Lung (tissue), 11 donors: ENCODE measurements at regions not wholly inside any gene's neighbourhood (a gene's known extent, or its start where the extent isn't known, plus 50 kb on each side); places are given as distances from the start of the nearest gene placed in this dataset.

Experiments
- ATAC-seq: fragments of 200-7000 bp; cut with Tn5 transposase; one replicate; pipeline ENCODE4 v1.9.1; 2020; ENCODE audit warnings: moderate number of reproducible peaks; ENCODE audit not compliant: insufficient read depth, low FRiP score
- DNase-seq, 3 donors: peaks; one replicate each; pipeline ENCODE4 v3.0.0-alpha.2; 2013 to 2017
- H3K27ac ChIP-seq, 2 donors: one replicate each; pipeline ENCODE4 v1.5.1; 2013; ENCODE audit warnings: mild to moderate bottlenecking in 2 of 2, moderate library complexity in 2 of 2, control low read depth in 1 of 2, inconsistent platforms in 1 of 2, low read depth in 1 of 2, low read length in 1 of 2
- H3K27me3 ChIP-seq, 3 donors: one replicate each; pipeline ENCODE4 v1.5.1; 2013; ENCODE audit warnings: low read length in 2 of 3; ENCODE audit not compliant: control insufficient read depth in 3 of 3, insufficient read depth in 3 of 3
- H3K36me3 ChIP-seq, 4 donors: one replicate each; pipeline ENCODE4 v1.5.1; 2013; ENCODE audit warnings: low read length in 4 of 4, mild to moderate bottlenecking in 1 of 4, moderate library complexity in 1 of 4; ENCODE audit not compliant: control insufficient read depth in 4 of 4, insufficient read depth in 4 of 4
- H3K4me1 ChIP-seq, 5 donors: one replicate each; pipeline ENCODE4 v1.5.1; 2013; ENCODE audit warnings: low read length in 5 of 5, mild to moderate bottlenecking in 2 of 5, moderate library complexity in 1 of 5; ENCODE audit not compliant: control insufficient read depth in 5 of 5, insufficient read depth in 5 of 5
- H3K4me3 ChIP-seq: one replicate; pipeline ENCODE4 v1.5.1; 2013; ENCODE audit warnings: mild to moderate bottlenecking, control low read depth, moderate library complexity
- H3K9ac ChIP-seq, 2 donors: one replicate each; pipeline ENCODE4 v1.5.1; 2013; ENCODE audit warnings: low read length in 2 of 2, control low read depth in 1 of 2; ENCODE audit not compliant: insufficient read depth in 1 of 2
- H3K9me3 ChIP-seq, 4 donors: one replicate each; pipeline ENCODE4 v1.5.1; 2013; ENCODE audit warnings: low read length in 3 of 4, mild to moderate bottlenecking in 1 of 4, moderate library complexity in 1 of 4; ENCODE audit not compliant: control insufficient read depth in 4 of 4, insufficient read depth in 3 of 4
- CTCF ChIP-seq: IDR thresholded peaks from 2 replicates; pipeline ENCODE4 v1.5.1; 2012; ENCODE audit warnings: mild to moderate bottlenecking; ENCODE audit errors: control extremely low read depth, extremely low read depth
- WGBS, 2 donors: extraction: QIAGEN DNeasy Blood & Tissue Kit; methylation state at CpG; one replicate each; pipeline ENCODE4 v1.1.7; 2013; 5-methylcytosine and 5-hydroxymethylcytosine counted together
- donor health status: control.
- donor health status: control.
- donor health status: Bipolar disorder and iron deficiency.
- donor health status: healthy.
- donor health status: DM: yes; HTN: yes; CAD: no.

GRCh38 chr5:35373249-35373648, 143.0 kb upstream of the PRLR start:
- no peak for TF ChIP-seq CTCF
- DNase-seq (peak; percentile 38 to 68 (median 45)), ATAC-seq (no peak)
- Histone ChIP-seq H3K9ac (no peak overlapping the region), H3K9me3 (no peaks in the 10 kb centered on the region), H3K27me3 (no peaks in the 10 kb centered on the region), H3K4me3 (no peak overlapping the region), H3K36me3 (no peaks in the 10 kb centered on the region), H3K27ac (no peak overlapping the region), H3K4me1 (no peaks in the 10 kb centered on the region)
- whole genome bisulfite sequencing, 2 donors, result 77 to 89% methylated on average over 3 of the region's 3 CpGs

GRCh38 chr5:35372482-35372881, 142.2 kb upstream of the PRLR start:
- no peaks in the 10 kb centered on the region for H3K4me1 ChIP-seq
- ATAC-seq, result no peak
- 73 to 87% methylated on average over 2 of the region's 2 CpGs for WGBS, 2 donors

DNA sequence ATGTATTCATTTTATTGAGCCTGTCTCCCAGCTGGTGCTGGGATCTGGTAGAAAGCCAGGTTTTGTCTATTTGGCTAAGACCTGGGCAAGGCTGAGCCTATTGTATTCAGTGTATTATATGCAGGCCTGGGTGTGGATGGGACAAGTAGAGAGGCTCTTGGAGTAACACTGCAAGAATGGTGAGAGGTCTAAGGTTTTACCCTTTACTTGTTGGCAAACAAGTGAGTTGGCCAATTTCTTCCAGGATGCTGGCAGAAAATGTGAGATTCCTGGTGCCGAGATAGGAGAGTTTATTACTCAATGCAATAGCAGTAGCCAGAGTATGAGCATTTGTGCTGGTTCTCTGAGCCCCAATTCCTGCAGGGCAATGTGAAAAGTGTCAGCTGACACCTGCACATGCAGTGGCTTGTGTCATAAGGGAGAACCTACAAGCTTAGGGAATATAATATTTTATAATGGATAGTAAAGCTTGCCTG, 141.7 kb upstream of the PRLR start:
- H3K27ac ChIP-seq, result no peak overlapping the region
- H3K9me3 ChIP-seq, result no peaks in the 10 kb centered on the region
- no peaks in the 10 kb centered on the region for H3K36me3 ChIP-seq
- H3K4me1 ChIP-seq, result no peaks in the 10 kb centered on the region
- ATAC-seq, result no peak
- peak in 2 of 3 donors; percentile 13 to 34 for DNase-seq
- WGBS, 2 donors, result 40 to 53% methylated on average over 1 of the region's 1 CpG
- H3K9ac ChIP-seq, result no peak overlapping the region
- no peaks in the 10 kb centered on the region for H3K27me3 ChIP-seq
- TF ChIP-seq CTCF, result no peak
- H3K4me3 ChIP-seq, result no peak overlapping the region

More at GRCh38 chr5:35372482-35372881, 142.2 kb upstream of the PRLR start:
- Histone ChIP-seq H3K9me3 (no peaks in the 10 kb centered on the region), H3K36me3 (no peaks in the 10 kb centered on the region), H3K4me3 (no peak overlapping the region), H3K9ac (no peak overlapping the region), H3K27ac (no peak overlapping the region), H3K27me3 (no peaks in the 10 kb centered on the region)
- no peak for DNase-seq
- TF ChIP-seq CTCF, result no peak

DNA sequence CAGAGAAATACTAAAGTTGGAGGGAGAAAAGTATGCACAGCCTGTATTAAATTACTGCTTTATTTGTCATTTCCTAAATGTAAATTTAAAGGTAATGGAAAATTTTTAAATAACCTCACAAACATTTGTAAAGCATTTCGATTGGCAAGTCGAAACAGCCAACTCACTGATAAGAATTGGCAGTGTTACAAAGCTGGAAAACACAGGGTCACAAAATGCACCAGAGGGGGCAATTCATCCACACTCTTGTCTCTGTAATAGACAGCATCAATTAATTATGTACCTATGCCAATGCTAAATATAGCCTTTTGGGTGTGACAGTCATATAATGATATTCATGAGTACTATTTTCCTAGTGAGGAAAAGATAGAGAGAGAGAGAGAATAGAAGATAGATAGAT, 140.6 kb upstream of the PRLR start:
- no peak for TF ChIP-seq CTCF

More for the DNA sequence above, 140.6 kb upstream of the PRLR start:
- no peak overlapping the region for H3K4me3 ChIP-seq
- no peak overlapping the region for H3K9ac ChIP-seq
- no peaks in the 10 kb centered on the region for H3K36me3 ChIP-seq
- no peaks in the 10 kb centered on the region for H3K27me3 ChIP-seq
- 60 to 81% methylated on average over 2 of the region's 2 CpGs for WGBS, 2 donors
- DNase-seq (no peak), ATAC-seq (no peak)
- H3K9me3 ChIP-seq, result no peaks in the 10 kb centered on the region
- H3K4me1 ChIP-seq, result no peaks in the 10 kb centered on the region
- H3K27ac ChIP-seq, result no peak overlapping the region
